SK-N-SH (cell line): ENCODE measurements at regions not wholly inside any gene's neighbourhood (a gene's known extent, or its start where the extent isn't known, plus 50 kb on each side); places are given as distances from the start of the nearest gene placed in this dataset.

Source experiments
- CTCF ChIA-PET: fragments of 300-600, 350-600 bp; formaldehyde crosslinking; extraction: SDS; loops from one replicate; lab custom pipeline; 2021; lab: Yijun Ruan, JAX
- POLR2A ChIA-PET: fragments of 350-600 bp; sonication (Branson Sonifier 250); formaldehyde crosslinking; extraction: SDS; loops from one replicate; lab custom pipeline; 2020; ENCODE audit warnings: antibody characterized with exemption, inconsistent platforms; lab: Yijun Ruan, JAX
- DNase-seq: peaks from one replicate; pipeline ENCODE4 v3.0.0; 2012
- H2AFZ ChIP-seq: fragments of 200-600 bp; sonication (generic); 2 replicates; pipeline ENCODE4 v1.8.1; 2016; ENCODE audit warnings: antibody characterized with exemption, mild to moderate bottlenecking, low read depth
- H3F3A ChIP-seq: fragments of 200-600 bp; sonication (generic); replicated peaks from 2 replicates; pipeline ENCODE3; 2016; ENCODE audit warnings: antibody characterized with exemption, mild to moderate bottlenecking; ENCODE audit not compliant: insufficient read depth
- H3K27ac ChIP-seq, 2 experiments: fragments of 200-500 bp in 1 of 2; fragments of 200-600 bp in 1 of 2; sonication (Bioruptor generic) in 1 of 2; sonication (generic), shearing (Covaris generic) in 1 of 2; 2 replicates each; pipeline versions ENCODE4 v1.5.1 to v1.6.1; 2014 to 2016; ENCODE audit warnings: low read depth in 2 of 2, inconsistent platforms in 1 of 2, low read length in 1 of 2, mild to moderate bottlenecking in 1 of 2, mixed read lengths in 1 of 2
- H3K27me3 ChIP-seq: fragments of 200-600 bp; sonication (generic), shearing (Covaris generic); 2 replicates; pipeline ENCODE4 v1.6.1; 2016; ENCODE audit warnings: mixed run types; ENCODE audit not compliant: insufficient read depth
- H3K36me3 ChIP-seq, 2 experiments: fragments of 200-500 bp in 1 of 2; fragments of 200-600 bp in 1 of 2; sonication (Bioruptor generic) in 1 of 2; sonication (generic) in 1 of 2; replicated peaks in 1 of 2; 2 replicates each; pipeline versions ENCODE3 to v1.5.1; 2014 to 2016; ENCODE audit warnings: low read length in 1 of 2, mild to moderate bottlenecking in 1 of 2; ENCODE audit not compliant: insufficient read depth in 2 of 2, control insufficient read depth in 1 of 2
- H3K4me1 ChIP-seq, 2 experiments: fragments of 200-500 bp in 1 of 2; fragments of 200-600 bp in 1 of 2; sonication (Bioruptor generic) in 1 of 2; sonication (generic), shearing (Covaris generic) in 1 of 2; 2 replicates each; pipeline versions ENCODE4 v1.5.1 to v1.6.1; 2014 to 2016; ENCODE audit warnings: low read depth in 1 of 2, low read length in 1 of 2, mixed run types in 1 of 2; ENCODE audit not compliant: insufficient read depth in 2 of 2, control insufficient read depth in 1 of 2
- H3K4me2 ChIP-seq: fragments of 200-600 bp; sonication (generic), shearing (Covaris generic); 2 replicates; pipeline ENCODE4 v1.6.1; 2017; ENCODE audit warnings: mixed run types
- H3K4me3 ChIP-seq, 2 experiments: fragments of 200-500 bp in 1 of 2; fragments of 200-600 bp in 1 of 2; sonication (Bioruptor generic) in 1 of 2; sonication (generic), shearing (Covaris generic) in 1 of 2; 2 replicates each; pipeline versions ENCODE4 v1.5.1 to v1.8.1; 2014 to 2016; ENCODE audit warnings: low read depth in 2 of 2, inconsistent platforms in 1 of 2, low read length in 1 of 2, mild to moderate bottlenecking in 1 of 2, mixed read lengths in 1 of 2, moderate library complexity in 1 of 2
- H3K79me2 ChIP-seq: fragments of 200-600 bp; sonication (generic); 2 replicates; pipeline ENCODE4 v1.8.1; 2017; ENCODE audit warnings: mild to moderate bottlenecking; ENCODE audit not compliant: insufficient read depth
- H3K9ac ChIP-seq: fragments of 200-600 bp; sonication (generic); 2 replicates; pipeline ENCODE4 v1.6.1; 2017; ENCODE audit warnings: mixed run types
- H3K9me2 ChIP-seq: fragments of 200-600 bp; sonication (generic); 2 replicates; pipeline ENCODE4 v1.6.1; 2017; ENCODE audit warnings: mixed run types
- H3K9me3 ChIP-seq: fragments of 200-600 bp; sonication (generic); 2 replicates; pipeline ENCODE4 v1.6.1; 2017; ENCODE audit warnings: mixed run types, mild to moderate bottlenecking, moderate library complexity
- H4K20me1 ChIP-seq: fragments of 200-600 bp; sonication (generic); 2 replicates; pipeline ENCODE4 v1.6.1; 2017; ENCODE audit warnings: mild to moderate bottlenecking, mixed run types; ENCODE audit not compliant: insufficient read depth
- ELF1 ChIP-seq: IDR thresholded peaks from 2 replicates; pipeline ENCODE4 v1.4.0; 2012
- EZH2phosphoT487 ChIP-seq: fragments of 200-600 bp; sonication (generic); IDR thresholded peaks from 2 replicates; pipeline ENCODE4 v1.6.1; 2017; ENCODE audit warnings: low read depth, mixed run types, mild to moderate bottlenecking, antibody characterized with exemption, moderate library complexity, borderline replicate concordance
- FOSL2 ChIP-seq: IDR thresholded peaks from 2 replicates; pipeline ENCODE4 v1.4.0; 2012; ENCODE audit warnings: low read depth, mild to moderate bottlenecking, moderate library complexity, borderline replicate concordance
- FOXJ3 ChIP-seq: sonication (generic); formaldehyde crosslinking; IDR thresholded peaks from 2 replicates; pipeline ENCODE4 v1.5.1; 2020; ENCODE audit warnings: mild to moderate bottlenecking, missing genetic modification reagents
- GATA2 ChIP-seq: sonication (generic); formaldehyde crosslinking; IDR thresholded peaks from 2 replicates; pipeline ENCODE4 v1.5.0; 2020; ENCODE audit warnings: mild to moderate bottlenecking, missing genetic modification reagents
- MEF2A ChIP-seq: IDR thresholded peaks from 2 replicates; pipeline ENCODE4 v1.4.0; 2012; ENCODE audit warnings: low read depth, borderline replicate concordance
- NRF1 ChIP-seq: IDR thresholded peaks from 2 replicates; pipeline ENCODE4 v1.6.1; 2012; ENCODE audit warnings: low read depth, mild to moderate bottlenecking, low read length
- RXRA ChIP-seq: IDR thresholded peaks from 2 replicates; pipeline ENCODE4 v1.4.0; 2012; ENCODE audit warnings: low read depth, mild to moderate bottlenecking, borderline replicate concordance
- SIN3A ChIP-seq: IDR thresholded peaks from 2 replicates; pipeline ENCODE4 v1.6.1; 2012; ENCODE audit warnings: low read depth, mild to moderate bottlenecking, low read length, moderate library complexity, borderline replicate concordance
- TAF1 ChIP-seq: IDR thresholded peaks from 2 replicates; pipeline ENCODE4 v1.6.1; 2012; ENCODE audit warnings: low read depth, mild to moderate bottlenecking, low read length, moderate library complexity, borderline replicate concordance
- TCF12 ChIP-seq: IDR thresholded peaks from 2 replicates; pipeline ENCODE4 v1.4.0; 2012
- TEAD4 ChIP-seq: IDR thresholded peaks from 2 replicates; pipeline ENCODE4 v1.4.0; 2012; ENCODE audit warnings: mild to moderate bottlenecking, borderline replicate concordance; ENCODE audit not compliant: insufficient read depth
- WGBS: methylation state at CpG from one replicate; pipeline ENCODE4 v1.1.6; 2017; ENCODE audit warnings: low lambda C conversion rate; 5-methylcytosine and 5-hydroxymethylcytosine counted together
- TF ChIP-seq, protein P1 (sequence below): IDR thresholded peaks from 2 replicates; pipeline ENCODE4 v1.4.0; 2012; ENCODE audit warnings: low read depth, borderline replicate concordance
- TF ChIP-seq, protein P2 (sequence below): IDR thresholded peaks from 2 replicates; pipeline ENCODE4; 2012
- TF ChIP-seq, protein P3 (sequence below): IDR thresholded peaks from 2 replicates; pipeline ENCODE4 v1.4.0; 2012; ENCODE audit warnings: low read depth
- TF ChIP-seq, protein P4 (sequence below): IDR thresholded peaks from 2 replicates; pipeline ENCODE4 v1.4.0; 2012; ENCODE audit warnings: low read depth, borderline replicate concordance

DNA sequence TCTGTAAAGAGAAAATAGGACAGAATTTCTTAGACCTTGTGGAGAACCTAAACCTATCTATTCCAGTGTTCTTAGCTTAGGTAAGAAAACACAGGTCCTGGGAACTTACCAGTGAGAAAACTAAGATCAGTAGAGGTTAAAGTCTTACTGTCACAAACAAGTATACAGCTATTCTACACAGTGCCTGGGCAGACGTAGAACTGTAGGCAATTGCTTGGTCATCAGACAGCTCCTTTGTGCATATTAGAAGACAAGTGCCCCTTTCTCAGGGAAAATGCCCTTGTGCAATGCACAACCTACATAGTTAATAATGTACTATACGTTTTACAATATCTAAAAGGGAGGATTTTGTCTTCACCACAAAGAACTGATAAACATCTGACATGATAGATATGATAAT lies 86.6 kb upstream of the JADE1 start:
- Histone ChIP-seq H3K4me3 (no peak overlapping the region), H3K9me3 (no peaks in the 10 kb centered on the region), H3K27ac (no peak overlapping the region), H2AFZ (no peak overlapping the region), H3K27me3 (no peaks in the 10 kb centered on the region), H3K9ac (no peak overlapping the region), H3K9me2 (no peaks in the 10 kb centered on the region), H3F3A (peaks cover 3% of the 10 kb centered on the region), H3K36me3 (no peaks in the 10 kb centered on the region), H3K4me1 (no peaks in the 10 kb centered on the region), H3K79me2 (no peaks in the 10 kb centered on the region), H3K4me2 (no peak overlapping the region), H4K20me1 (no peaks in the 10 kb centered on the region)
- DNase-seq, result no peak
- ChIA-PET CTCF (no interaction called here), POLR2A (interaction anchor here (0.6 kb wide), 1 partner anchor 89 kb away, joined by 3 read pairs; no protein-coding TSS in a partner anchor)
- 74% methylated on average over 2 of the region's 2 CpGs for WGBS
- TF ChIP-seq TAF1, result no peak

DNA sequence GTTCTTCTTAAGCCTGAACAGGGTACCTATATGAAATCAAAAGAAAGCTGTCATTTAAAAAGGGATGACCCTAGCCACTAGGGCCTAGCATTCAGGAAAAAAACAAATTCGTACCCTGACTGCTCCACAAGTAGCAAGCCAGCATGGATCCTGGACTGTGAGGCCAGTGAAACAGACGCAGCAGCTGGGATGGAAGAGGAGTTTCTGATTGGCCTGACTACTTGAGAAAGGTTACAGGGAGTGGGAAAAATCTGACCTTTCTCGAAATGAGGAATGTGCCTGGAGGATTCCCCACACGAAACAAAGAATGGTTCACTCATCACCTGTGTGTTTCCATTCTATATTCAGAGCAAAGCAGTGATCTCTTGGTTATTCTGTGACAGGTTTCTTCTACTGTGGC lies 87.6 kb upstream of the JADE1 start:
- DNase-seq, result no peak
- no peak overlapping the region for H3K9ac ChIP-seq
- ChIA-PET CTCF (no interaction called here), POLR2A (interaction anchor here (0.6 kb wide), 1 partner anchor 100 kb away, joined by 3 read pairs; no protein-coding TSS in a partner anchor)
- H3K4me2 ChIP-seq, result no peak overlapping the region
- H2AFZ ChIP-seq, result no peak overlapping the region
- 90% methylated on average over 4 of the region's 4 CpGs for WGBS
- H3K4me3 ChIP-seq, result no peak overlapping the region
- H3K9me2 ChIP-seq, result no peaks in the 10 kb centered on the region
- no peaks in the 10 kb centered on the region for H4K20me1 ChIP-seq
- no peak for TF ChIP-seq GATA2 (CRISPR knock-in tag)
- no peak for TF ChIP-seq TAF1
- no peak for TF ChIP-seq FOXJ3 (CRISPR knock-in tag)
- TF ChIP-seq, protein P1, sequence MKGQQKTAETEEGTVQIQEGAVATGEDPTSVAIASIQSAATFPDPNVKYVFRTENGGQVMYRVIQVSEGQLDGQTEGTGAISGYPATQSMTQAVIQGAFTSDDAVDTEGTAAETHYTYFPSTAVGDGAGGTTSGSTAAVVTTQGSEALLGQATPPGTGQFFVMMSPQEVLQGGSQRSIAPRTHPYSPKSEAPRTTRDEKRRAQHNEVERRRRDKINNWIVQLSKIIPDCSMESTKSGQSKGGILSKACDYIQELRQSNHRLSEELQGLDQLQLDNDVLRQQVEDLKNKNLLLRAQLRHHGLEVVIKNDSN, result no peak
- no peak for TF ChIP-seq SIN3A
- TF ChIP-seq TEAD4, result no peak
- no peak for TF ChIP-seq ELF1
- TF ChIP-seq, protein P2, sequence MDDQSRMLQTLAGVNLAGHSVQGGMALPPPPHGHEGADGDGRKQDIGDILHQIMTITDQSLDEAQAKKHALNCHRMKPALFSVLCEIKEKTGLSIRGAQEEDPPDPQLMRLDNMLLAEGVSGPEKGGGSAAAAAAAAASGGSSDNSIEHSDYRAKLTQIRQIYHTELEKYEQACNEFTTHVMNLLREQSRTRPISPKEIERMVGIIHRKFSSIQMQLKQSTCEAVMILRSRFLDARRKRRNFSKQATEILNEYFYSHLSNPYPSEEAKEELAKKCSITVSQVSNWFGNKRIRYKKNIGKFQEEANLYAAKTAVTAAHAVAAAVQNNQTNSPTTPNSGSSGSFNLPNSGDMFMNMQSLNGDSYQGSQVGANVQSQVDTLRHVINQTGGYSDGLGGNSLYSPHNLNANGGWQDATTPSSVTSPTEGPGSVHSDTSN, result no peak
- TF ChIP-seq, protein P3, sequence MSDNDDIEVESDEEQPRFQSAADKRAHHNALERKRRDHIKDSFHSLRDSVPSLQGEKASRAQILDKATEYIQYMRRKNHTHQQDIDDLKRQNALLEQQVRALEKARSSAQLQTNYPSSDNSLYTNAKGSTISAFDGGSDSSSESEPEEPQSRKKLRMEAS, result no peak
- TF ChIP-seq MEF2A, result no peak
- no peaks in the 10 kb centered on the region for H3K36me3 ChIP-seq
- H3K9me3 ChIP-seq, result no peaks in the 10 kb centered on the region
- no peak overlapping the region for H3K27ac ChIP-seq
- H3K79me2 ChIP-seq, result no peaks in the 10 kb centered on the region
- no peaks in the 10 kb centered on the region for H3K27me3 ChIP-seq
- no peaks in the 10 kb centered on the region for H3K4me1 ChIP-seq
- H3F3A ChIP-seq, result peaks cover 3% of the 10 kb centered on the region

DNA sequence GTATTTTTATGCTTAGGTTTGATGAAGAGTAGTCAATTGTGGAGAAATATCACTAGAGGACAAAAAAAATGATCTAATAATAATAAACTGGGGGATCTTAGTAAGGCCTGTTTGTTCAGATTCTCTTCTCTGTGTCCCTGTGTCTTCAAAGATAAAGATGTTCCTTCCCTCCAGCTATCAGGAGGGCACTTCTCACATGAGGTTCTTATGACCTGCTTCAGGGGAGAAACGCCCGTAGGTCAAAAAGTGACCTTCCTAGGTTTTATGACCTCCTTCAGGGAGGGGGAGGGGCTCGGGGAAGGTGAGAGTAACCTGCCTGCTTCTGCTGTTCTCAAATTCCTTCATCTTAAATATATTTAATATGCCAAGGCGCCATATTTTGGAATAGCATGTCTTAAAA lies 89.2 kb upstream of the JADE1 start:
- Histone ChIP-seq H3K79me2 (no peaks in the 10 kb centered on the region), H3K27me3 (no peaks in the 10 kb centered on the region), H4K20me1 (no peaks in the 10 kb centered on the region), H3K9me2 (no peaks in the 10 kb centered on the region)
- TF ChIP-seq FOSL2 (no peak), EZH2phosphoT487 (no peak), TCF12 (no peak), SIN3A (no peak), NRF1 (no peak), RXRA (no peak), MEF2A (no peak)
- TF ChIP-seq, protein P4, sequence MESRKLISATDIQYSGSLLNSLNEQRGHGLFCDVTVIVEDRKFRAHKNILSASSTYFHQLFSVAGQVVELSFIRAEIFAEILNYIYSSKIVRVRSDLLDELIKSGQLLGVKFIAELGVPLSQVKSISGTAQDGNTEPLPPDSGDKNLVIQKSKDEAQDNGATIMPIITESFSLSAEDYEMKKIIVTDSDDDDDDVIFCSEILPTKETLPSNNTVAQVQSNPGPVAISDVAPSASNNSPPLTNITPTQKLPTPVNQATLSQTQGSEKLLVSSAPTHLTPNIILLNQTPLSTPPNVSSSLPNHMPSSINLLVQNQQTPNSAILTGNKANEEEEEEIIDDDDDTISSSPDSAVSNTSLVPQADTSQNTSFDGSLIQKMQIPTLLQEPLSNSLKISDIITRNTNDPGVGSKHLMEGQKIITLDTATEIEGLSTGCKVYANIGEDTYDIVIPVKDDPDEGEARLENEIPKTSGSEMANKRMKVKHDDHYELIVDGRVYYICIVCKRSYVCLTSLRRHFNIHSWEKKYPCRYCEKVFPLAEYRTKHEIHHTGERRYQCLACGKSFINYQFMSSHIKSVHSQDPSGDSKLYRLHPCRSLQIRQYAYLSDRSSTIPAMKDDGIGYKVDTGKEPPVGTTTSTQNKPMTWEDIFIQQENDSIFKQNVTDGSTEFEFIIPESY, result no peak
- TF ChIP-seq, protein P3, result no peak
- TF ChIP-seq, all 33 proteins: peak for 0
- POLR2A ChIA-PET, result no interaction called here
- Histone ChIP-seq H2AFZ (no peak overlapping the region), H3K27ac (no peak overlapping the region), H3K9ac (no peak overlapping the region), H3K4me2 (no peak overlapping the region), H3K4me1 (no peaks in the 10 kb centered on the region), H3F3A (no peaks in the 10 kb centered on the region), H3K36me3 (no peaks in the 10 kb centered on the region), H3K9me3 (no peaks in the 10 kb centered on the region), H3K4me3 (no peak overlapping the region)
- CTCF ChIA-PET, result no interaction called here
- no peak for DNase-seq
- 77% methylated on average over 4 of the region's 4 CpGs for WGBS
